Trophoblast cell (in vitro differentiated cells and primary cell): ENCODE measurements at regions not wholly inside any gene's neighbourhood (a gene's known extent, or its start where the extent isn't known, plus 50 kb on each side); places are given as distances from the start of the nearest gene placed in this dataset.

ENCODE experiments used
- DNase-seq, 2 donors: peaks; one replicate each; pipeline ENCODE4 v3.0.0-alpha.2; 2016
- H2AFZ ChIP-seq: 2 replicates; pipeline ENCODE4 v1.6.1; 2013; ENCODE audit warnings: low read length, moderate library complexity, mild to moderate bottlenecking; ENCODE audit not compliant: insufficient read depth, poor library complexity
- H2AK5ac ChIP-seq: 2 replicates; pipeline ENCODE4 v1.6.1; 2013; ENCODE audit warnings: mild to moderate bottlenecking, low read length
- H2BK120ac ChIP-seq: 2 replicates; pipeline ENCODE4 v1.6.1; 2013; ENCODE audit warnings: low read length, mild to moderate bottlenecking, moderate library complexity; ENCODE audit not compliant: insufficient read depth, poor library complexity
- H2BK12ac ChIP-seq: 2 replicates; pipeline ENCODE4 v1.6.1; 2013; ENCODE audit warnings: mild to moderate bottlenecking, low read length, moderate library complexity
- H2BK5ac ChIP-seq: 2 replicates; pipeline ENCODE4 v1.6.1; 2013; ENCODE audit warnings: low read length, low read depth, moderate library complexity, mild to moderate bottlenecking; ENCODE audit not compliant: poor library complexity
- H3K14ac ChIP-seq: 2 replicates; pipeline ENCODE4 v1.6.1; 2013; ENCODE audit warnings: mild to moderate bottlenecking, low read length
- H3K18ac ChIP-seq: 2 replicates; pipeline ENCODE4 v1.6.1; 2013; ENCODE audit warnings: mild to moderate bottlenecking, low read length
- H3K23ac ChIP-seq: 2 replicates; pipeline ENCODE4 v1.6.1; 2013; ENCODE audit warnings: low read length
- H3K27ac ChIP-seq: 2 replicates; pipeline ENCODE4 v1.5.1; 2013; ENCODE audit warnings: low read depth, mild to moderate bottlenecking, inconsistent platforms, low read length, moderate library complexity
- H3K27me3 ChIP-seq: 2 replicates; pipeline ENCODE4 v1.6.1; 2013; ENCODE audit warnings: inconsistent platforms, mild to moderate bottlenecking, low read length, moderate library complexity; ENCODE audit not compliant: insufficient read depth
- H3K36me3 ChIP-seq, 2 experiments: 1 replicate in 1 of 2; 2 replicates in 1 of 2; pipeline ENCODE4 v1.6.1; 2013; ENCODE audit warnings: low read length in 2 of 2, mild to moderate bottlenecking in 2 of 2, moderate library complexity in 1 of 2; ENCODE audit not compliant: insufficient read depth in 2 of 2, control insufficient read depth in 1 of 2
- H3K4ac ChIP-seq: 2 replicates; pipeline ENCODE4 v1.6.1; 2013; ENCODE audit warnings: low read depth, mild to moderate bottlenecking, low read length, moderate library complexity
- H3K4me1 ChIP-seq, 2 experiments: 1 replicate in 1 of 2; 2 replicates in 1 of 2; pipeline ENCODE4 v1.6.1; 2013; ENCODE audit warnings: low read length in 2 of 2, mild to moderate bottlenecking in 2 of 2, moderate library complexity in 1 of 2; ENCODE audit not compliant: insufficient read depth in 2 of 2, control insufficient read depth in 1 of 2
- H3K4me2 ChIP-seq: 2 replicates; pipeline ENCODE4 v1.6.1; 2013; ENCODE audit warnings: inconsistent platforms, mild to moderate bottlenecking, low read length, moderate library complexity
- H3K4me3 ChIP-seq: 2 replicates; pipeline ENCODE4 v1.5.1; 2013; ENCODE audit warnings: mild to moderate bottlenecking, low read depth, low read length, inconsistent platforms
- H3K79me1 ChIP-seq: one replicate; pipeline ENCODE4 v1.6.1; 2013; ENCODE audit warnings: low read length
- H3K79me2 ChIP-seq: 2 replicates; pipeline ENCODE4 v1.6.1; 2013; ENCODE audit warnings: low read length, mild to moderate bottlenecking; ENCODE audit not compliant: control insufficient read depth, insufficient read depth, poor library complexity
- H3K9ac ChIP-seq: 2 replicates; pipeline ENCODE4 v1.6.1; 2013; ENCODE audit warnings: mild to moderate bottlenecking, low read length
- H3K9me3 ChIP-seq: 2 replicates; pipeline ENCODE4 v1.6.1; 2013; ENCODE audit warnings: low read depth, mild to moderate bottlenecking, control low read depth, inconsistent platforms, low read length; ENCODE audit not compliant: insufficient read depth
- H4K12ac ChIP-seq: 2 replicates; pipeline ENCODE4 v1.6.1; 2013; ENCODE audit warnings: low read depth, mild to moderate bottlenecking, low read length, moderate library complexity
- H4K8ac ChIP-seq: 2 replicates; pipeline ENCODE4 v1.6.1; 2013; ENCODE audit warnings: low read depth, mild to moderate bottlenecking, low read length, moderate library complexity
- H4K91ac ChIP-seq: one replicate; pipeline ENCODE4 v1.6.1; 2013; ENCODE audit warnings: low read depth, mild to moderate bottlenecking, low read length, moderate library complexity
- WGBS: extraction: QIAGEN DNeasy Blood & Tissue Kit; methylation state at CpG from one replicate; pipeline ENCODE4 v1.1.7; 2013; ENCODE audit warnings: missing lambda C conversion rate; ENCODE audit not compliant: insufficient read length, insufficient coverage; ENCODE audit errors: extremely low coverage; 5-methylcytosine and 5-hydroxymethylcytosine counted together

DNA sequence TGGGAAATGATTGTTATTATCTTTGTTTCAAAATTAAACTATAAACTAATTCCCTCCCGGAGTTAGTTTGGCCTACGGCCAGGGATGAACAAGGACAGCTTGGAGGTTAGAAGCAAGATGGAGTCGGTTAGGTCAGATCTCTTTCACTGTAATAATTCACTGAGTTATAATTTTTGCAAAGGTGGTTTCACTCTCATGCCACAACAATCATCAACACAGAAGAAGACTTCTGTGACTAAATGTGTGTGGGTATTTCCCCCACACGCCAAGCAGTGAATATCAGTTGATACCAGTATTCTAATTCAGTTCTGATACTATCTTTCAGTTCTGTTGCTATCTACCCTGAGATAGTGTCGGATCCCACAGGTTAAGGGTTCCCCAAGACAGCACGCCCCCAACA is 215.1 kb downstream of the S1PR1 start:
- Histone ChIP-seq H4K8ac (no peak overlapping the region), H3K4me1 (peaks cover 5 to 9% of the 10 kb centered on the region in 2 experiments), H3K4me3 (no peak overlapping the region), H2BK5ac (no peak overlapping the region), H4K91ac (no peak overlapping the region), H2AK5ac (no peak overlapping the region), H3K14ac (no peak overlapping the region), H3K4ac (no peak overlapping the region), H3K9ac (no peak overlapping the region), H3K27ac (no peak overlapping the region), H3K27me3 (no peaks in the 10 kb centered on the region), H3K79me2 (no peaks in the 10 kb centered on the region), H2BK12ac (no peak overlapping the region), H2BK120ac (no peak overlapping the region), H3K18ac (no peak overlapping the region), H3K36me3 (no peaks in the 10 kb centered on the region), H2AFZ (no peak overlapping the region), H3K4me2 (no peak overlapping the region), H3K79me1 (no peaks in the 10 kb centered on the region), H3K23ac (no peak overlapping the region), H3K9me3 (no peaks in the 10 kb centered on the region), H4K12ac (no peak overlapping the region)
- no CpG with 5 or more reads among the region's 6 CpGs for WGBS
- no peak for DNase-seq

DNA sequence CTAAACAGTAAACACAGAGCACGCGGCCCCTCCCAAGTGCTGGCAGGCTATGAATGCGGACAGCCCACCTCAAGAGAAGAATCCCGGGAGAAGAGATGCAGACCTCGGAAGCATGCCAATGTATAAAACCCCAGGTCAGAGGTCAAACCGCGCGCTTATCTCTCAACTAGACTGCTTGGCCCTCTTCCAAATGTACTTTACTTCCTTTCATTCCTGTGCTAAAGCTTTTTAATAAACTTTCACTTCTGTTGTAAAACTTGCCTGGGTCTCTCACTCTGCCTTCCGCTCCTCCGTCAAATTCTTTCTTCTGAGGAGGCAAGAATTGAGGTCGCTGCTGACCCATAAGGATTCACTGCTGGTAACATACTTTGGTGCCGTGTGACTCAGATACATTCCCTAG is 216.0 kb downstream of the S1PR1 start:
- H3K23ac ChIP-seq = no peak overlapping the region
- H3K27me3 ChIP-seq = no peaks in the 10 kb centered on the region
- H2AK5ac ChIP-seq = no peak overlapping the region
- no peaks in the 10 kb centered on the region for H3K36me3 ChIP-seq
- no peak overlapping the region for H3K4ac ChIP-seq
- peaks cover 5 to 9% of the 10 kb centered on the region in 2 experiments for H3K4me1 ChIP-seq
- no peak overlapping the region for H4K8ac ChIP-seq
- no peak overlapping the region for H2BK5ac ChIP-seq
- no peak overlapping the region for H4K12ac ChIP-seq
- H3K9ac ChIP-seq = no peak overlapping the region
- DNase-seq = no peak
- peak overlapping the region; percentile 42 for H3K4me2 ChIP-seq
- H4K91ac ChIP-seq = no peak overlapping the region
- no peak overlapping the region for H2AFZ ChIP-seq
- no peak overlapping the region for H3K4me3 ChIP-seq
- H3K79me2 ChIP-seq = no peaks in the 10 kb centered on the region
- H2BK120ac ChIP-seq = no peak overlapping the region
- no peaks in the 10 kb centered on the region for H3K79me1 ChIP-seq
- no CpG with 5 or more reads among the region's 12 CpGs for WGBS
- no peak overlapping the region for H2BK12ac ChIP-seq
- H3K14ac ChIP-seq = no peak overlapping the region
- H3K18ac ChIP-seq = no peak overlapping the region
- H3K27ac ChIP-seq = no peak overlapping the region
- no peaks in the 10 kb centered on the region for H3K9me3 ChIP-seq

DNA sequence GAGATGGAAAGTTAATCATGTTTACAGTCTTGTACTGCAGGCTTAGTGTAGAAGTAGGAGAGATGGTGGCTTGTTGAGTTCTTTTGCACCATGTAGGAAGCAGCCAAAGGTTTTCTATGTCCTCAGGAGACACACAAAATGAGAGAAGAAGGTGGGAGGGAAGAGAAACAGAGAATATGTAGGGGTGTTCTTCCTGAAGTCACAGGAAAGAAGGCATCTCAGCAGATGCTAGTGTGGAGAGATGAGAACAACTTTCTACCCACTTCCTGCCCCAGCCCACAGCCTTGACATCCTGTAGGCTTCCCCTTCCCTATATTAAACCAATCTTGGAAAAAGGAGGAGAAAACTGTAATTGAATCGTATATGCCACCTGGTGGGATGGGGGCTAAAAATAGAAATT is 217.0 kb downstream of the S1PR1 start:
- H2BK12ac ChIP-seq = no peak overlapping the region
- DNase-seq = no peak
- no peaks in the 10 kb centered on the region for H3K36me3 ChIP-seq
- H3K27me3 ChIP-seq = no peaks in the 10 kb centered on the region
- no peak overlapping the region for H2AFZ ChIP-seq
- no peak overlapping the region for H4K91ac ChIP-seq
- H2BK5ac ChIP-seq = no peak overlapping the region
- H3K9ac ChIP-seq = no peak overlapping the region
- H3K4me1 ChIP-seq = peaks cover 5 to 9% of the 10 kb centered on the region in 2 experiments
- no peak overlapping the region for H3K27ac ChIP-seq
- no peak overlapping the region for H3K14ac ChIP-seq
- H3K4ac ChIP-seq = no peak overlapping the region
- no peak overlapping the region for H4K12ac ChIP-seq
- no peaks in the 10 kb centered on the region for H3K79me1 ChIP-seq
- H2BK120ac ChIP-seq = no peak overlapping the region
- H3K4me3 ChIP-seq = no peak overlapping the region
- no peak overlapping the region for H3K18ac ChIP-seq
- no peak overlapping the region for H4K8ac ChIP-seq
- no peaks in the 10 kb centered on the region for H3K79me2 ChIP-seq
- no peak overlapping the region for H3K4me2 ChIP-seq
- no peak overlapping the region for H3K23ac ChIP-seq
- no CpG with 5 or more reads among the region's 1 CpG for WGBS
- no peaks in the 10 kb centered on the region for H3K9me3 ChIP-seq
- no peak overlapping the region for H2AK5ac ChIP-seq

DNA sequence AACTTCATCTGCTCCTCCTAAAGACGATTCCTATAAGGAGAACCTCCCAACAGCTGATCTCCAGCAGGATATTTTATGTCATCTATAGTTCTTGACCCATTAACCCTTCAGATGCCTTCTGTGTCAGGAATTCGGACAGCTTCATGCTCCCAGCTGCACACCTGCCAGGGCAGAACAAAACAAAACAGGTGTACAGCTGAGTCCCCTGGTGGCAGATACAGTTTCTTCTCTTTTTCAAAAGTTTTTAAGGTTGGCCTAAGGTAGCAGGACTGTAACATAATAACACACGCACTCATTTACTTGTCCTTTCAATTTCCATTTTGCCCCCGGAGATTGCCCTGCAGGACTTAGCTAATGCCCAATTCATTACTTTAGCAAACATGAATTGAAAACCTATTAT is 218.3 kb downstream of the S1PR1 start:
- Histone ChIP-seq H3K79me1 (no peaks in the 10 kb centered on the region), H2BK12ac (no peak overlapping the region), H3K27ac (no peak overlapping the region), H3K9me3 (no peaks in the 10 kb centered on the region), H3K14ac (no peak overlapping the region), H4K91ac (no peak overlapping the region), H2AFZ (no peak overlapping the region), H3K4me3 (no peak overlapping the region), H3K27me3 (no peaks in the 10 kb centered on the region), H3K18ac (no peak overlapping the region), H3K9ac (no peak overlapping the region), H3K36me3 (no peaks in the 10 kb centered on the region), H3K23ac (no peak overlapping the region), H3K4me1 (peaks cover 5 to 9% of the 10 kb centered on the region in 2 experiments), H4K8ac (no peak overlapping the region), H3K4me2 (no peak overlapping the region), H2AK5ac (no peak overlapping the region), H3K4ac (no peak overlapping the region), H4K12ac (no peak overlapping the region), H2BK120ac (no peak overlapping the region), H3K79me2 (no peaks in the 10 kb centered on the region), H2BK5ac (no peak overlapping the region)
- WGBS = no CpG with 5 or more reads among the region's 4 CpGs
- no peak for DNase-seq
